ENCODE measurements at regions not wholly inside any gene's neighbourhood (a gene's known extent, or its start where the extent isn't known, plus 50 kb on each side); places are given as distances from the start of the nearest gene placed in this dataset.

DNA sequence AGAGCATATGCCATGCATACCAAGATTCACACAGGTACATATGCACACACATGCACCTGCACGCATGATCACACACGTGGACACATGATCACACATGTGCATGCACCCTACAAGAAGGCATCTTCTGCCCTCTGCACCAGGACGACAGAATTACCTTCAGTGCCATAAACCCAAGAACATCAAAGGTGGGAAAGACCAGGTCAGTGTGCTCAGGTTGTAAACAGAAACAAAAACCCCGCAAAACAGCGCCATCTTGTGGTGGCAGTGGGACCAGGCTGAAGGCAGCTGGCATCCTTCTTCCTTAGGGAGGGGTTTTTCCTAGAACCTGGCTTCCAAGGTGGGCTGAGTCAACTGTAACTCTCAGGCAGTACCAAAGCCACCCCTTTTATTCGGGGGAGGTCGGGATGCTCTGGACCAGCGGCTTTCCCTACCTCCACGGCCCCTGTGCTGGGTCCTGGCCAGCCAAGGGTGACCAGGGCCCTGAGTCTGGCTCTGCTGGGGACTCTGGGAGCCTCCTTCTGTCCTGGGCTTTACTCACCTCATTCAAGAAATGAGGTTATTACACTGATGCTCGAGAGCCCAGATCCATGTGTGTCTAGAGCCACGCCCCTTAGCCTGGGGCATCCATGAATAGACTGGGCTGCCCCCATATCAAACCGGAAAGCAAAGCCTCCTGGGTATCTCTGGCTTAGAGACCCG lies 69.4 kb upstream of the FGF3 start:
- Histone ChIP-seq H3K27me3 (ENCODE audit: low read depth, low read length) (peaks cover 12% of the 10 kb centered on the region), H3K9me3 (ENCODE audit: control insufficient read depth in 1 of 2, low read length in 2 of 2) (no peaks in the 10 kb centered on the region), H3K4me1 (ENCODE audit: control insufficient read depth in 1 of 2, insufficient read depth in 2 of 2, low read length in 2 of 2) (no peaks in the 10 kb centered on the region), H3K4me3 (ENCODE audit: low read depth in 1 of 2, low read length in 2 of 2) (no peak overlapping the region), H3K36me3 (ENCODE audit: control insufficient read depth in 1 of 2, insufficient read depth in 2 of 2, low read length in 2 of 2) (no peaks in the 10 kb centered on the region), H3K27ac (ENCODE audit: low read length) (no peak overlapping the region)

GRCh38 chr11:69889400-69890318 lies 70.4 kb upstream of the FGF3 start:
- Histone ChIP-seq H3K36me3 (ENCODE audit: control insufficient read depth in 1 of 2, insufficient read depth in 2 of 2, low read length in 2 of 2) (no peaks in the 10 kb centered on the region), H3K4me1 (ENCODE audit: control insufficient read depth in 1 of 2, insufficient read depth in 2 of 2, low read length in 2 of 2) (no peaks in the 10 kb centered on the region), H3K4me3 (ENCODE audit: low read depth in 1 of 2, low read length in 2 of 2) (no peak overlapping the region), H3K9me3 (ENCODE audit: control insufficient read depth in 1 of 2, low read length in 2 of 2) (no peaks in the 10 kb centered on the region), H3K27me3 (ENCODE audit: low read depth, low read length) (peaks cover 12% of the 10 kb centered on the region), H3K27ac (ENCODE audit: low read length) (no peak overlapping the region)

DNA sequence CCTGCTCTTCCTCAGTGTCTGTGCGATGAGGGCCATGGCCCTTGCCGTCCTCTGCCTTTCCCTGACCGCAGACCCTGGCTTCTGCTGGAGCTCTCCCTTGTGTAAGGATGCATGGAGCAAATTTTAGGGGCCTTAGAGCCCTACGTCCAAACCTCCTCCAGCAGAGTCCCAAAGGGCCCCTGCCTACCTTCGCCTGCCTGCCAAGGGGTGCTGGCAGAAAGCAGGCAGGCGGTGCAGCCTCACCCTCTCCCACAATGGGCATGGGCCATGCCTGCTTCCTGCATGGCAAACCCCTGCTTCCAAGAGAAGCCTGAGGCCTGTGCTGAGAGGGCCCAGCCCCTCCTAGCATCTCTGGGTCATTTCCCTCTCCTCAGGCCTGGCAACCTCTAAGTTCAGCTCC lies 71.3 kb upstream of the FGF3 start:
- H3K4me3 ChIP-seq (ENCODE audit: low read depth in 1 of 2, low read length in 2 of 2) = no peak overlapping the region
- H3K4me1 ChIP-seq (ENCODE audit: control insufficient read depth in 1 of 2, insufficient read depth in 2 of 2, low read length in 2 of 2) = no peaks in the 10 kb centered on the region
- H3K27me3 ChIP-seq (ENCODE audit: low read depth, low read length) = peaks cover 12% of the 10 kb centered on the region
- H3K27ac ChIP-seq (ENCODE audit: low read length) = no peak overlapping the region
- no peaks in the 10 kb centered on the region for H3K36me3 ChIP-seq (ENCODE audit: control insufficient read depth in 1 of 2, insufficient read depth in 2 of 2, low read length in 2 of 2)
- H3K9me3 ChIP-seq (ENCODE audit: control insufficient read depth in 1 of 2, low read length in 2 of 2) = no peaks in the 10 kb centered on the region

GRCh38 chr11:69891421-69892236 lies 72.4 kb upstream of the FGF3 start:
- no peak overlapping the region for H3K4me3 ChIP-seq (ENCODE audit: low read depth in 1 of 2, low read length in 2 of 2)

DNA sequence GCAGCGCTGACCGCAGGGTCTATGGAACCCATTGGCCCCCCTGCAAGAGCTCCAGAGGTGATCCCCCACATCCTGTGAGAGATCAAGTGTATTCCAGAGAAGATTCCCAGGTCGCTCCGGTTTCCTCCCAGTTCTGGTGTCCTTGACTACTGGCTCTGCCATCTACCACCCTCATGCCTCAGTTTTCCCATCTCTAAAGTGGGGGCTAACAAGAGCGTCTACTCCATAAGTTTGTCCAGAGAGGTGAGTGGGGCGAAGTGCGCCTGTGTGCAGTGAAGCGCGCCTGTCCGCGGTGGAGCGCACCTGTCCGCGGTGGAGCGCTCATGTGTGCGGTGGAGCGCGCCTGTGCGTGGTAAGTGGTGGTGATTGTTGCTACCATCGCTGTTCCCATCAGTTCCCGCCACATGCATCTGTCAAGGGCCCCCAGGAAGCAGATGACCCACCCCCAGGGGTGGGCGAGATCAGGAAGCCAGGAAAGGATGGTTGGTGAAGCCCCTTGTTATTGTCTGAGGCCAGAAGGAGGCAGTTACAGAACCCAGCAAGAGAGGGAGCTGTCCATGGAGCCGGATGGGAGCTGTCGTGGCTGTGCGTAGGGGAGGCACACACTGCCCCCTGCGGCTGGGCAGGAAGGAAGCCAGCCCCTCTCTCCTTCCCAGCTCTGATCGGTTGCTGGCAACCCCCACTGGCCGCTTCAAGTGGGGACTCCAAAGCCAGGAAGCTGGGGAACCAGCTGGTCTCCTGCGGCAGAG lies 73.2 kb upstream of the FGF3 start:
- H3K27me3 ChIP-seq (ENCODE audit: low read depth, low read length) = peaks cover 12% of the 10 kb centered on the region
- no peaks in the 10 kb centered on the region for H3K36me3 ChIP-seq (ENCODE audit: control insufficient read depth in 1 of 2, insufficient read depth in 2 of 2, low read length in 2 of 2)

More at GRCh38 chr11:69891421-69892236, 72.4 kb upstream of the FGF3 start:
- no peaks in the 10 kb centered on the region for H3K4me1 ChIP-seq (ENCODE audit: control insufficient read depth in 1 of 2, insufficient read depth in 2 of 2, low read length in 2 of 2)
- H3K27me3 ChIP-seq (ENCODE audit: low read depth, low read length) = peaks cover 12% of the 10 kb centered on the region
- no peaks in the 10 kb centered on the region for H3K9me3 ChIP-seq (ENCODE audit: control insufficient read depth in 1 of 2, low read length in 2 of 2)
- H3K36me3 ChIP-seq (ENCODE audit: control insufficient read depth in 1 of 2, insufficient read depth in 2 of 2, low read length in 2 of 2) = no peaks in the 10 kb centered on the region
- no peak overlapping the region for H3K27ac ChIP-seq (ENCODE audit: low read length)

DNA sequence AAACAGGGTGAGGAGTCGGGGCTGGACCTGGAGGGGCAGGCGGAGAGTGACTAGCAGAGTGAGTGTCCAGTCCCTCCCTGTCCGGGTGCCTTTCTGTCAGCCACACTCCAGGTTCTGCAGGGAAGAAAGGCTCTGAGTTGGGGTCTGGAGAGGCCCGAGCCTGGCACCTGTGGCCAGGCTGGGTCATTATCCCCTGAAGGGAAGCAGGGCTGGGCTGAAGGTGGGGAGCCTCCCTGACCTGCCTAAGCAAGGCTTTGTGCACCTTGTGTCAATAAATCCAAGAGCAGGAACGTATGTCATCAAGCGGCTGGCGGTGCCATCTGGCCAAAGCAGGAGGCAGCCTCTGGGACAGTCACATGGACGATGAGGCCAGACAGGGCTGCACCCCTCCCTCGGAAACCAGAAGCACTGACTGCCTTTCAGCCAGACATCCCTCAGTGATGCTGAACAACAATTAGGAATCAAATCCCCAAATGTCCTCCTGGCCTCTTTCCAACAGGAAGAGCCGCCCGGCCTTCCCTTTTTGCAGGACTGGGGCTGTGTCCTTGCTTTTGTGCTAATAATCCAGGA lies 73.9 kb upstream of the FGF3 start:
- Histone ChIP-seq H3K4me3 (ENCODE audit: low read depth in 1 of 2, low read length in 2 of 2) (no peak overlapping the region), H3K27ac (ENCODE audit: low read length) (no peak overlapping the region), H3K4me1 (ENCODE audit: control insufficient read depth in 1 of 2, insufficient read depth in 2 of 2, low read length in 2 of 2) (no peaks in the 10 kb centered on the region), H3K36me3 (ENCODE audit: control insufficient read depth in 1 of 2, insufficient read depth in 2 of 2, low read length in 2 of 2) (no peaks in the 10 kb centered on the region), H3K27me3 (ENCODE audit: low read depth, low read length) (peaks cover 12% of the 10 kb centered on the region), H3K9me3 (ENCODE audit: control insufficient read depth in 1 of 2, low read length in 2 of 2) (no peaks in the 10 kb centered on the region)

More for the DNA sequence above, 73.2 kb upstream of the FGF3 start:
- Histone ChIP-seq H3K27ac (ENCODE audit: low read length) (no peak overlapping the region), H3K9me3 (ENCODE audit: control insufficient read depth in 1 of 2, low read length in 2 of 2) (no peaks in the 10 kb centered on the region), H3K4me1 (ENCODE audit: control insufficient read depth in 1 of 2, insufficient read depth in 2 of 2, low read length in 2 of 2) (no peaks in the 10 kb centered on the region), H3K4me3 (ENCODE audit: low read depth in 1 of 2, low read length in 2 of 2) (no peak overlapping the region)

DNA sequence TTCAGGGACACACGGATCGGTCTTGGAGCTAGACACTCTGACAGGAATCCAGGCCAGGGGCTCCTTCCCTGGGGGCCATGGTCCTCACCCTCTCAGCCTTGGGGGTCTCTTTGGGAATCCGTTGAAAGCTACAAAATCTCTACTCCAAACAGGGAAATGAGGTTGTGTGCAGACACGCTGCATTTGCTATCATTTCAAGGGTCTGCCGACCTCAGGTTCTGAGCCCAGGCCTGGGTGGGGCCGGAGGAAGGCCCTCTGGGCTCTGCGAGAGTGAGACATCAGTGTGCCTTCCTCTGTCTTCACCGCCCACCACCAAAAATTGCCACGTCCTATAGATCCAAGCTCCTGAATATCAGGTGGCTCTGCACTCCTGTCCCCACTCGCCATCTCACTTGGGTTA lies 74.4 kb upstream of the FGF3 start:
- no peak overlapping the region for H3K4me3 ChIP-seq (ENCODE audit: low read depth in 1 of 2, low read length in 2 of 2)
- peaks cover 12% of the 10 kb centered on the region for H3K27me3 ChIP-seq (ENCODE audit: low read depth, low read length)
- no peaks in the 10 kb centered on the region for H3K4me1 ChIP-seq (ENCODE audit: control insufficient read depth in 1 of 2, insufficient read depth in 2 of 2, low read length in 2 of 2)
- no peaks in the 10 kb centered on the region for H3K36me3 ChIP-seq (ENCODE audit: control insufficient read depth in 1 of 2, insufficient read depth in 2 of 2, low read length in 2 of 2)
- no peaks in the 10 kb centered on the region for H3K9me3 ChIP-seq (ENCODE audit: control insufficient read depth in 1 of 2, low read length in 2 of 2)
- H3K27ac ChIP-seq (ENCODE audit: low read length) = no peak overlapping the region

GRCh38 chr11:69894181-69894611 lies 75.0 kb upstream of the FGF3 start:
- H3K27ac ChIP-seq (ENCODE audit: low read length) = no peak overlapping the region
- no peak overlapping the region for H3K4me3 ChIP-seq (ENCODE audit: low read depth in 1 of 2, low read length in 2 of 2)
- no peaks in the 10 kb centered on the region for H3K4me1 ChIP-seq (ENCODE audit: control insufficient read depth in 1 of 2, insufficient read depth in 2 of 2, low read length in 2 of 2)
- no peaks in the 10 kb centered on the region for H3K9me3 ChIP-seq (ENCODE audit: control insufficient read depth in 1 of 2, low read length in 2 of 2)
- peaks cover 8% of the 10 kb centered on the region for H3K27me3 ChIP-seq (ENCODE audit: low read depth, low read length)
- no peaks in the 10 kb centered on the region for H3K36me3 ChIP-seq (ENCODE audit: control insufficient read depth in 1 of 2, insufficient read depth in 2 of 2, low read length in 2 of 2)

GRCh38 chr11:69894648-69895047 lies 75.4 kb upstream of the FGF3 start:
- peaks cover 3% of the 10 kb centered on the region for H3K27me3 ChIP-seq (ENCODE audit: low read depth, low read length)
- no peaks in the 10 kb centered on the region for H3K4me1 ChIP-seq (ENCODE audit: control insufficient read depth in 1 of 2, insufficient read depth in 2 of 2, low read length in 2 of 2)
- no peaks in the 10 kb centered on the region for H3K9me3 ChIP-seq (ENCODE audit: control insufficient read depth in 1 of 2, low read length in 2 of 2)
- H3K4me3 ChIP-seq (ENCODE audit: low read depth in 1 of 2, low read length in 2 of 2) = no peak overlapping the region
- no peak overlapping the region for H3K27ac ChIP-seq (ENCODE audit: low read length)
- no peaks in the 10 kb centered on the region for H3K36me3 ChIP-seq (ENCODE audit: control insufficient read depth in 1 of 2, insufficient read depth in 2 of 2, low read length in 2 of 2)

DNA sequence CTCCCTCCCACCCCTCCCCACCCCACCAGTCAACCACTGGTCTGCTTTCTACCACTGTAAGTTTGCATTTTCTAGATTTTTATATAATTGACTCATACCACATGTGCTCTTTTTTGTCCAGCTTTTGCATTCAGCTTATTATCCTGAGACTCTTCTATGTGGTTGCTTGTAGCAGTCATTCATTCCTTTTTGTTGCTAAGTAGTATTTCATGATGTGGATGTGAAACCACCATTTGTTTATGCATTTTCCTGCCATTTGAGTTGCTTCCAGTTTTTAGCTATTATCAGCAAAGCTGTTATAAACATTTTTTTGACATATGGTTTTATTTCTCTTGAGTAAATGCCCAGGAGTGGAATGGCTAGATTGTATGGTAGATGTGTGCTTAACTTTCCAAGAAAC lies 77.0 kb upstream of the FGF3 start:
- Histone ChIP-seq H3K27ac (ENCODE audit: low read length) (no peak overlapping the region), H3K4me3 (ENCODE audit: low read depth in 1 of 2, low read length in 2 of 2) (no peak overlapping the region), H3K9me3 (ENCODE audit: control insufficient read depth in 1 of 2, low read length in 2 of 2) (no peaks in the 10 kb centered on the region), H3K4me1 (ENCODE audit: control insufficient read depth in 1 of 2, insufficient read depth in 2 of 2, low read length in 2 of 2) (no peaks in the 10 kb centered on the region), H3K27me3 (ENCODE audit: low read depth, low read length) (no peaks in the 10 kb centered on the region), H3K36me3 (ENCODE audit: control insufficient read depth in 1 of 2, insufficient read depth in 2 of 2, low read length in 2 of 2) (no peaks in the 10 kb centered on the region)

Measured in muscle layer of duodenum (tissue), 2 donors.